IMR-90 (cell line): ENCODE measurements at regions not wholly inside any gene's neighbourhood (a gene's known extent, or its start where the extent isn't known, plus 50 kb on each side); places are given as distances from the start of the nearest gene placed in this dataset.

Source experiments
- ATAC-seq: fragments of 200-7000 bp; cut with Tn5 transposase; 2 replicates; pipeline ENCODE4 v1.9.1; 2020; ENCODE audit warnings: low read depth, mild to moderate bottlenecking, moderate library complexity
- BruUV-seq: library from RNA; stranded (reverse); fragments of 400-500 nt; replicated peaks from 2 replicates; lab custom pipeline; 2021; lab: Mats Ljungman, UMichigan
- CTCF ChIA-PET: fragments of 300-600 bp; formaldehyde crosslinking; extraction: SDS; loops from one replicate; lab custom pipeline; 2021; ENCODE audit warnings: antibody characterized with exemption; lab: Yijun Ruan, JAX
- POLR2A ChIA-PET: fragments of 300-600 bp; sonication (Branson Sonifier 250); formaldehyde crosslinking; loops from one replicate; lab custom pipeline; 2022; ENCODE audit warnings: antibody characterized with exemption; ENCODE audit not compliant: unreplicated experiment; lab: Charles Lee
- DNase-seq: peaks from one replicate; pipeline ENCODE4 v3.0.0; 2013
- H2AFZ ChIP-seq: replicated peaks from 2 replicates; pipeline ENCODE3; 2013; ENCODE audit warnings: low read length, mild to moderate bottlenecking; ENCODE audit not compliant: poor library complexity
- H2AK5ac ChIP-seq: 2 replicates; pipeline ENCODE4 v1.6.1; 2013; ENCODE audit warnings: low read depth, low read length, inconsistent platforms
- H2AK9ac ChIP-seq: replicated peaks from 2 replicates; pipeline ENCODE3; 2013; ENCODE audit warnings: mild to moderate bottlenecking, low read depth, low read length, moderate library complexity; ENCODE audit not compliant: poor library complexity
- H2BK120ac ChIP-seq: 2 replicates; pipeline ENCODE4 v1.6.1; 2013; ENCODE audit warnings: low read depth, low read length, inconsistent platforms
- H2BK15ac ChIP-seq: 3 replicates; pipeline ENCODE4 v1.6.1; 2013; ENCODE audit warnings: low read depth, low read length, inconsistent platforms
- H2BK20ac ChIP-seq: 2 replicates; pipeline ENCODE4 v1.6.1; 2013; ENCODE audit warnings: low read depth, mild to moderate bottlenecking, inconsistent platforms, low read length, moderate library complexity
- H2BK5ac ChIP-seq: 2 replicates; pipeline ENCODE4 v1.6.1; 2013; ENCODE audit warnings: mild to moderate bottlenecking, low read depth, low read length, inconsistent platforms; ENCODE audit not compliant: poor library complexity, severe bottlenecking
- H3K14ac ChIP-seq: replicated peaks from 2 replicates; pipeline ENCODE4 v1.6.1; 2013; ENCODE audit warnings: low read depth, low read length, inconsistent platforms
- H3K18ac ChIP-seq: 2 replicates; pipeline ENCODE4 v1.6.1; 2013; ENCODE audit warnings: low read depth, low read length, control low read depth
- H3K23ac ChIP-seq: 2 replicates; pipeline ENCODE4 v1.6.1; 2013; ENCODE audit warnings: low read depth, low read length, inconsistent platforms
- H3K27ac ChIP-seq: 2 replicates; pipeline ENCODE4 v1.5.1; 2013; ENCODE audit warnings: mild to moderate bottlenecking, control low read depth, low read length; ENCODE audit not compliant: insufficient read depth
- H3K27me3 ChIP-seq: 2 replicates; pipeline ENCODE4 v1.6.1; 2013; ENCODE audit warnings: low read length; ENCODE audit not compliant: control insufficient read depth, insufficient read depth
- H3K36me3 ChIP-seq: 2 replicates; pipeline ENCODE4 v1.6.1; 2013; ENCODE audit warnings: low read length, mixed read lengths; ENCODE audit not compliant: control insufficient read depth, insufficient read depth
- H3K4ac ChIP-seq: 2 replicates; pipeline ENCODE4 v1.6.1; 2013; ENCODE audit warnings: low read depth, low read length, inconsistent platforms
- H3K4me1 ChIP-seq: 2 replicates; pipeline ENCODE4 v1.6.1; 2013; ENCODE audit warnings: low read length, mixed read lengths; ENCODE audit not compliant: control insufficient read depth, insufficient read depth
- H3K4me2 ChIP-seq: 2 replicates; pipeline ENCODE4 v1.6.1; 2013; ENCODE audit warnings: low read depth, mild to moderate bottlenecking, control low read depth, low read length, moderate library complexity
- H3K4me3 ChIP-seq: 2 replicates; pipeline ENCODE4 v1.5.1; 2013; ENCODE audit warnings: low read depth, mild to moderate bottlenecking, control low read depth, low read length, moderate library complexity; ENCODE audit not compliant: insufficient read depth
- H3K56ac ChIP-seq: 2 replicates; pipeline ENCODE4 v1.6.1; 2013; ENCODE audit warnings: low read length, inconsistent platforms; ENCODE audit not compliant: insufficient read depth; ENCODE audit errors: extremely low read depth
- H3K79me1 ChIP-seq, 2 experiments: 2 replicates each; pipeline ENCODE4 v1.6.1; 2013; ENCODE audit warnings: low read length in 2 of 2, inconsistent platforms in 1 of 2, low read depth in 1 of 2
- H3K9ac ChIP-seq: 2 replicates; pipeline ENCODE4 v1.6.1; 2013; ENCODE audit warnings: low read depth, low read length, control low read depth
- H3K9me1 ChIP-seq: 2 replicates; pipeline ENCODE4 v1.6.1; 2013; ENCODE audit warnings: low read length, inconsistent platforms; ENCODE audit not compliant: insufficient read depth
- H3K9me3 ChIP-seq: 2 replicates; pipeline ENCODE4 v1.6.1; 2013; ENCODE audit warnings: low read length; ENCODE audit not compliant: control insufficient read depth, insufficient read depth
- H4K20me1 ChIP-seq: 2 replicates; pipeline ENCODE4 v1.6.1; 2013; ENCODE audit warnings: low read length, inconsistent platforms; ENCODE audit not compliant: insufficient read depth
- H4K5ac ChIP-seq: 2 replicates; pipeline ENCODE4 v1.6.1; 2013; ENCODE audit warnings: mild to moderate bottlenecking, low read depth, low read length, control low read depth
- H4K8ac ChIP-seq, 2 experiments: 2 replicates each; pipeline ENCODE4 v1.6.1; 2013; ENCODE audit warnings: low read depth in 2 of 2, low read length in 2 of 2, control low read depth in 1 of 2, inconsistent platforms in 1 of 2
- H4K91ac ChIP-seq: 2 replicates; pipeline ENCODE4 v1.6.1; 2013; ENCODE audit warnings: low read depth, low read length, inconsistent platforms; ENCODE audit not compliant: insufficient read depth
- BHLHE40 ChIP-seq: fragments of 150-350 bp; IDR thresholded peaks from 2 replicates; pipeline ENCODE4 v1.6.1; 2016; ENCODE audit warnings: mild to moderate bottlenecking, low read depth, low read length
- MXI1 ChIP-seq: IDR thresholded peaks from 2 replicates; pipeline ENCODE4 v1.6.1; 2012; ENCODE audit warnings: low read depth, mild to moderate bottlenecking, low read length, moderate library complexity, borderline replicate concordance
- WGBS, 2 experiments: methylation state at CpG; one replicate each; pipeline versions ENCODE4 v1.1.5 to v1.1.7; 2013; ENCODE audit warnings: missing lambda C conversion rate in 2 of 2; ENCODE audit not compliant: insufficient read length in 1 of 2; ENCODE audit errors: extremely low coverage in 2 of 2; 5-methylcytosine and 5-hydroxymethylcytosine counted together
- dilution Hi-C: fragments of 300-500 bp; cut with HindIII; formaldehyde crosslinking; loops from one replicate; pipeline ENCODE4 v1.14.3; 2018; ENCODE audit warnings: low sequenced_read_pairs; ENCODE audit not compliant: unreplicated experiment
- in situ Hi-C: fragments of 300-500 bp; cut with MboI; formaldehyde crosslinking; loops from 3 replicates; pipeline ENCODE4 v1.14.3; 2019; ENCODE audit warnings: low sequenced_read_pairs, inconsistent platforms, mixed read lengths
- intact Hi-C: fragments of 100-400 bp; cut with micrococcal nuclease; formaldehyde crosslinking; loops from 2 replicates; pipeline ENCODE4 v1.10.0; 2022

DNA sequence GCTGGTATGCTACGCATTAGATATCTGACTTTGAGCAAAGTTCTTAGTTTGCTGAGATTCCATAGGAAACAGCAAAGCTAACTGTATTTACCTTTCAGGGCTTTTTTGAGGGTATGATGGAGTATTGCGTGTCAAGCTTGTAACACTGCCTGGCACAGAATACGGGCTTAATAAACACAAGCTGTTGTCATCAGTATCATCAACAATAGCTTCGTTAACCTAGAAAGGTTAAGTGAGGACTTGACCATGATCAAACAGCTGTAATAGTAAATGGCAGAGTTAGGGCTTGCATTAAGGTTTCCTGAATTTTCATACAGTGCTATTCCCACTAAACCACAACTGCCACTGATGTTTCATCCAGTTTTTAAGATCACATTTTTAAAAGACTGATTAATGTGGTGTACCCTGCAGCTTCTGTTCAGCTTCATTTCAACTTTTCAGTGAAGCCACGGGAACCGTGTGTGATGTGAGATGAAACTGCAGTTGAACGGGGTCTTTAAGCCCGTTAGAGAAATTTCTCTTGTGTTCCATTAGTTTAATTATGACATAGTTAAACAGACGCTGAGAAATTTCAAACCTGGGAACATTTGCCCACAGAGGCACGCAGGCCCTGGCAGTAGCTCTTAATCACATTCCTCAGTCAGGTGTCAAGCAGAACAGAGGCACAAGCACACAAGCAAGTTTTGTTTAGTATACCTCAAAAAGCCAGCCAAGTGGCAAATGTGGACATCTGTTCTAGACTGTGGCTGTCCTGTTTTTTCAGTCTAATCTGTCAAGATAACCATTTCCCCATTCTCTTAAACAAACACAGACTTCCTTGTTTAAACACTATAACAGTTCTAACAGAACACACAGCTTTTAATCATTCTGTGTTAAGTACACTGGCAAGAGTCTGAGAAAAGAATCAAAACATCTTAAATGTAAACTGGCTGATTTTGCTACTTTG is 147.1 kb downstream of the ZNF608 start:
- Histone ChIP-seq H3K14ac (no peak overlapping the region), H3K9me3 (no peaks in the 10 kb centered on the region), H4K20me1 (no peaks in the 10 kb centered on the region), H3K4me1 (peaks cover 5% of the 10 kb centered on the region), H3K23ac (peak overlapping the region; percentile 38; the same call in 1 of the 2 replicates), H4K91ac (peak overlapping the region; percentile 64; the same call in 1 of the 2 replicates), H3K9me1 (peaks cover 3% of the 10 kb centered on the region; the same call in 1 of the 2 replicates), H4K5ac (no peak overlapping the region), H2BK5ac (no peak overlapping the region), H3K4me3 (no peak overlapping the region), H4K8ac (no peak overlapping the region), H3K36me3 (no peaks in the 10 kb centered on the region), H2AK5ac (no peak overlapping the region), H3K79me1 (no peaks in the 10 kb centered on the region), H2AFZ (no peak overlapping the region), H3K56ac (no peak overlapping the region), H2AK9ac (no peak overlapping the region), H3K9ac (no peak overlapping the region), H2BK20ac (peak overlapping the region; percentile 27), H2BK120ac (peak overlapping the region; percentile 58), H2BK15ac (peak overlapping the region; percentile 12; the same call in 1 of the 3 replicates), H3K27me3 (peaks cover 4% of the 10 kb centered on the region; the same call in 1 of the 2 replicates), H3K27ac (no peak overlapping the region), H3K18ac (peak overlapping the region; percentile 2; the same call in 1 of the 2 replicates), H3K4ac (0 out of 2 replicates have a peak overlapping the region, but pooled peaks have one; percentile 25), H3K4me2 (peak overlapping the region; percentile 4)
- ChIA-PET CTCF (no interaction called here), POLR2A (interaction anchor here (0.6 kb wide), 1 partner anchor 17 kb away, joined by 3 read pairs; no protein-coding TSS in a partner anchor)
- BruUV-seq = no TSS peak
- DNase-seq (peak; percentile 61), ATAC-seq (peak; percentile 69)
- in situ Hi-C loops (no loop called here), intact Hi-C loops (no loop called here), dilution Hi-C loops (no loop called here)
- WGBS, 2 experiments = 100% methylated on average over 1 of the region's 10 CpGs; no CpG with 5 or more reads in 1 of the 2 experiments
- no peak for TF ChIP-seq MXI1
- peak; percentile 13; the same call in 1 of the 2 replicates for TF ChIP-seq BHLHE40
